Activated T-cell treated with anti-CD3 and anti-CD28 coated beads, Interleukin-2, amount 50 U/mL, for 48 hours (primary cell): ENCODE measurements at regions not wholly inside any gene's neighbourhood (a gene's known extent, or its start where the extent isn't known, plus 50 kb on each side); places are given as distances from the start of the nearest gene placed in this dataset.

Source experiments
- DNase-seq, 2 experiments: peaks; one replicate each; pipeline ENCODE4 v3.0.0-alpha.2; 2020

DNA sequence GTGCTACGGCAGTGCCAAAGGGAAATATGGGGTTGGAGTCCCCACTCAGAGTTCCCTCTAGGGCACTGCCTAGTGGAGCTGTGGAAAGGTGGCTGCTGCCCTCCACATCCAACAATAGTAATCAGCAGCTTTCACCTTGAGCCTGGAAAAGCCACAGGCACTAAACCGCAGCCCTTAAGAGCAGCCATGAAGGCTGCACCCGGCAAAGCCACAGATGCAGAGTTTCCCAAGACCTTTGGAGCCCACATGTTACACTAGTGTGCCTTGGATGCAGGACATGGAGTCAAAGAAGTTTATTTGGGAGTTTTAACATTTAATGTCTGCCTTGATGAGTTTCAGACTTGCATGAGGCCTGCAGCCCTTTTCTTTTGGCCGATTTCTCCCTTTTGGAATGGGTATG lies 91.4 kb upstream of the HSF2 start:
- no peak for DNase-seq

DNA sequence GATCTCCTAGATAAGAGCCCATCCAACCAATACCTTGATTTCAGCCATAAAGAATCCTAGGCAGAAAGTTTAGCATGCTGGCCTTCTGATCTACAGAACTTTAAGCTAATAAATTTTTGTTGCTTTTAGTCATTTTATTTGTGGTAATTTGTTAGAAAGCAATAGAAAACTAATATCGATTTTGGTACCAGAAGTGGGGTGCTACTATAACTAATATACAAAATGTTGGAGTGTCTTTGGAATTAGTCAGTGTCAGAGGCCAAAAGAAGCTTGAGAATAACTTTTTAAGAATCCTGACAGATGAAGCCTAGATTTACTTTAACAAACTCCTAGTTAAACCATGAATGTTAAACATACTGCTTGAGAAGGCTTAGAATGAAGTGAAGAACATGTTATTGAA lies 83.6 kb upstream of the HSF2 start:
- no peak for DNase-seq

DNA sequence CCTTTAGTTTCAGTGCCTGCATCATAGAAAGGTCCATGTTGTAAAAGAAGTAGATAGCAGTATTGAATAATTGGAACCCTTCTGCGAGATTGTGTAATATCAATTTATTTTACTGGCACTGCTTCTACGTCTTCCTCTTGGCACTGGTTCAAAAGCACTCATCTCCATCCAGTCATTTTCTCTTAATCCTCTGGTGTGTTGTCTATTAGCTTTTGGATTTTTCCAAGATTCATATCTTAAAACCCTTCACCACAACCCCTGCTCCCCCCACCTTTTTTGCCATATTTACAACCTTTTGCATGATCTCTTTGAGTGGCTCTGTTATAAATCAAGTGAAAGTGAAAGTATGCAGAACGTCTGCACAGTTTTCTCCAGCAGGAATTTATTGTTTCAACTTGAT lies 76.6 kb upstream of the HSF2 start:
- DNase-seq: no peak

DNA sequence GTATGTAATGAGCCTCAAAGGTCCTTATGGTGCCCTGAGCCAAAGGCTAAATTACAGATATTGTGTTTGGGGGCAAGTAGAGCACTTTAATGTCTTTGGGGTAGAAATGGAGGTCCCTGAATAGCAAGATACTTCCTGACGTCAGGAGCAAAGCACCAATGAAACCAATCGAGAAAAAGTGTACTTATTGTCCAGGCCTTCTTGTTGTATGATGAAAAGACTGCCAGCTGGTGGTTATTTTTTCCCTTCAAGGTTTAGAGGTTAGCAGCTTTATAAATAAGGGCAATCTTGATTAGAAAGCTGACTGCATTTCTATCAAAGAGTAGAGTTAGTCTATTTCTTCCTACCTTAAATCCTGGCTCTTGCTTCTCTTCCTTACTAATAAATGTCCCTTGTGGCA lies 76.1 kb upstream of the HSF2 start:
- DNase-seq: no peak

DNA sequence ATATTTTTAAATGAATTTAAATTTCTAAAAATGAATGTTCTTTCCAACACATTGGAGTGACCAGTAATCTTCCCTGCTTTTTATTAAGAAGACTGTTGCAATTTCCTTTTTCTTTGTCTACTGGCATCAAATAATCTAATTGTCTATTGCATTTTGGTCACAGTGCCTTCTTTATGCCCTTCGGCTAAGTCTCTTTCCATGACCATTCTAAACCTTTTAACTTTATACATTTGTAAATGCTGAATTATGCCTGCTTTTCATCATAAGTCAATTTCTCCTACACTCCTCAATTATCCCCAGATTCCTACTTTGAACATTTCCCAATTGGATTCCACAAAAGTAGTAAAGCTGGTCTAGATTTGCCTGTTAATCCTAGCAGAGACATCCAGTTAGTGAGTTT lies 69.1 kb upstream of the HSF2 start:
- DNase-seq: no peak

DNA sequence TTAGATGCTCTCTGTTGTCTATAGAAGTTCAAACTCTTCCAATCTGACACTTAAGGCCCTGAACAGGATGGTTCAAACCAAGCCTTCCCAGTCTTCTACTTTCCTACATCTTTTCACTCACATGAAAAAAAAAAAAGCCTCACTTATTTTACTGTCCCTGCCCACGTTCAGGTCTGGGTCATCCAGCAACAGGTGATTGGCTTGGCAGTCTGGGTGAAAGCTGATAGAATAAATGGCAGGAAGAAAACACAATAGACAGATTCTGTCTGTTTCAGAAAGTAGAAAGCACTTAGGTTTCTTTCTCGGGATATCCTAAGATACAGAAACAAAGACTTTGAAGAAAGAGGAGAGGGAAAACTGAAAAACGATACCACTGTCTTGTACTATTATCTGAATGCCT lies 61.8 kb upstream of the HSF2 start:
- DNase-seq: no peak

DNA sequence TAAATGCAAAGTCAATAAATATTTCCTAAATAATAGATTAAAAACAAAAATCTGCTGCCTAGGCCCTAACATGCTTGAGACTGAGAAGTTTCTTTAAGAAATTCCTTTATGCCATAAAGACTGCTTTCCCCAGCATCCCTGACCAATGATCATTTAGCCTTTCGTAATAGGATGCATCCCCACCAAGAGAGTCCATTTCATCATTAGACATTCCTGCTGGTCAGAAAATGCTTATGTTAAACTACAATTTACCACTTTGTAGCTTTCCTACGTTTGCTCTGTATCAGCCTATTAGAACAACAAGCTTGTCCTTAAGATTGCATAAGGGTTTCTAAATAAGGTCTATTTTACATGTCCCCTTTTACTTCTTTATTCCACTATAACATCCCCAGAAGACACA lies 59.8 kb upstream of the HSF2 start:
- DNase-seq: no peak

DNA sequence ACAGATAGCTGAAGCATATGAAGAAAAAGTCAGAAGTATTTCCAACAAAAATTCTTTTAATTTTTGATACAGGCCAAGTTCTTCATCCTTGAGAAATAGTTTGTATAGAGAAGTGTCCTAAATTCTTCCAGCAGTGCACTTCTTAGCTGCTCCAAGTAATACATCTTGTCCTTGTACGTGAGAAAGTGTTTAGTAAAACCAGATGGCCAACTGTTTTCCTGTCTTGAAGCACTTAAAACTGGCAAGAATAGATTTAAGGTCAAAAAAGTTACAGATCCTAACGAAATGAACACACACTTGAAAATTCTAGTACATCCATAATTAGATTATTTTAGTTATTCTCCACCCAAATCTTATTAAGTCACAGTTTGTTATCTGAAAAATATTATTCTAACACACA lies 52.2 kb upstream of the HSF2 start:
- no peak for DNase-seq

DNA sequence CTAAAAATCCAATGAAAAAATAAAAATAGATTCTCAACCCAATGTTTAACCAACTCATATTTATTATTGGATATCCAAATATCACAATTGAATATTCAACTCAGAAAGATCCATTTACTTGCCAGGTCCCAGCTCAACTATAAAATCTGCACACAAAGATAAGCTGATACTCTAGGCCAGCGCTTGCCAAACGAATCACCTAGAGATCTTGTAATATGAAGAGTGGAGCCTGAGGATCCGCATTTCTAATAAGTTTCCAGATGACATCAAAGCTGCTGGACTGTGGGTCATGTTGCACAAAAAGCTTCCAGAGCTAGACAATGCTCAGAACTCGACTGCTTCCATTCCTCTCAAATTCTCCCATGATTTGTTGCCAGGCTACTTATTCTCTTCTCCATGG lies 51.7 kb upstream of the HSF2 start:
- DNase-seq: no peak
